ENCODE measurements at regions not wholly inside any gene's neighbourhood (a gene's known extent, or its start where the extent isn't known, plus 50 kb on each side); places are given as distances from the start of the nearest gene placed in this dataset.

DNA sequence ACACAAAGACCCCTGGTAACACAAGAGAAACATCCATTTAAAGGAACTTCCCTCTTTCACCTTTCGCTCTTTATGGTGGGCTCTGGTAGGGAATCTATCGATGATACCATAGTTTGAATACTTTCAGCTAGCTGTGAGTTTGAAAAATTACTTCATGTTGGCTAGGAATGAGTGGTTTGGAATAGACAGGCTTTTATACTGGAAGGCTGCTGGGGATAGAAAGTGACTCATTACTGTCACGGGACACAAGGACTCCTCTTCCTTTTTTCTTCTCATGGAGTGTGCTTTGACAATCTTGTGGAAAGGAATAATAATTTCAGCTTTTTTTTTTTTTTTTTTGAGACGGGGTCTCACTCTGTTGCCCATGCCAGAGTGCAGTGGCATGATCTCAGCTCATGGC, 76.9 kb downstream of the CYB561 start:
- no peak overlapping the region for H2BK12ac ChIP-seq (ENCODE audit: insufficient read length, low read depth, low read length)

More for the DNA sequence above, 76.9 kb downstream of the CYB561 start:
- Histone ChIP-seq H3K4ac (ENCODE audit: low read depth, low read length) (no peak overlapping the region), H4K8ac (replicated peaks; ENCODE audit: insufficient read length, low read depth, low read length) (no peak overlapping the region), H4K5ac (ENCODE audit: insufficient read length, low read depth, low read length) (no peak overlapping the region), H4K91ac (ENCODE audit: insufficient read length, low read depth, low read length) (no peak overlapping the region), H3K23me2 (ENCODE audit: insufficient read length, low read depth, low read length, poor library complexity, severe bottlenecking) (no peaks in the 10 kb centered on the region), H4K20me1 (ENCODE audit: control insufficient read depth, insufficient read depth, insufficient read length) (no peaks in the 10 kb centered on the region), H2AFZ (ENCODE audit: low read length) (no peak overlapping the region), H3K18ac (ENCODE audit: insufficient read length, low read depth, low read length) (no peak overlapping the region), H3K56ac (ENCODE audit: insufficient read length, low read depth, low read length) (no peak overlapping the region), H3K14ac (ENCODE audit: insufficient read depth, low read length) (no peak overlapping the region), H3K79me1 (ENCODE audit: insufficient read depth, low read depth, low read length, poor library complexity, severe bottlenecking) (no peaks in the 10 kb centered on the region), H2BK5ac (ENCODE audit: insufficient read length, low read length) (no peak overlapping the region), H2BK120ac (ENCODE audit: low read depth, low read length, poor library complexity, severe bottlenecking) (no peak overlapping the region), H3K4me2 (ENCODE audit: insufficient read depth, insufficient read length, low read length) (no peak overlapping the region), H3K4me1 (ENCODE audit: insufficient read depth, low read length) (no peaks in the 10 kb centered on the region), H3T11ph (ENCODE audit: low read length) (no peak overlapping the region), H3K9ac (ENCODE audit: extremely low read depth, insufficient read length, low read length) (no peak overlapping the region), H2AK5ac (ENCODE audit: insufficient read length, low read length) (no peak overlapping the region), H3K79me2 (ENCODE audit: insufficient read depth, low read length) (no peaks in the 10 kb centered on the region), H3K9me3 (ENCODE audit: control insufficient read depth, low read depth, low read length) (no peaks in the 10 kb centered on the region), H3K27me3 (ENCODE audit: insufficient read depth, low read length) (no peaks in the 10 kb centered on the region), H2BK20ac (ENCODE audit: low read depth, low read length, poor library complexity, severe bottlenecking) (no peak overlapping the region), H3K27ac (ENCODE audit: insufficient read length, low read depth, low read length) (no peak overlapping the region), H2BK15ac (ENCODE audit: low read depth, low read length) (no peak overlapping the region), H3K23ac (ENCODE audit: insufficient read length, low read depth, low read length) (no peak overlapping the region)
- no CpG with 5 or more reads among the region's 4 CpGs for WGBS (ENCODE audit: extremely low coverage, insufficient read length, low lambda C conversion rate)
- no peaks in the 10 kb centered on the region for H3K9me3 Mint-ChIP-seq
- no peaks in the 10 kb centered on the region for H3K4me1 Mint-ChIP-seq
- DNase-seq: no peak
- no peaks in the 10 kb centered on the region for H3K36me3 Mint-ChIP-seq (ENCODE audit: insufficient read depth in 1 of 3, low read depth in 3 of 3)
- H3K27ac Mint-ChIP-seq: no peak overlapping the region
- H3K4me3 Mint-ChIP-seq: no peak overlapping the region
- no peaks in the 10 kb centered on the region for H3K27me3 Mint-ChIP-seq (ENCODE audit: low read depth)
- TF ChIP-seq, protein P1, sequence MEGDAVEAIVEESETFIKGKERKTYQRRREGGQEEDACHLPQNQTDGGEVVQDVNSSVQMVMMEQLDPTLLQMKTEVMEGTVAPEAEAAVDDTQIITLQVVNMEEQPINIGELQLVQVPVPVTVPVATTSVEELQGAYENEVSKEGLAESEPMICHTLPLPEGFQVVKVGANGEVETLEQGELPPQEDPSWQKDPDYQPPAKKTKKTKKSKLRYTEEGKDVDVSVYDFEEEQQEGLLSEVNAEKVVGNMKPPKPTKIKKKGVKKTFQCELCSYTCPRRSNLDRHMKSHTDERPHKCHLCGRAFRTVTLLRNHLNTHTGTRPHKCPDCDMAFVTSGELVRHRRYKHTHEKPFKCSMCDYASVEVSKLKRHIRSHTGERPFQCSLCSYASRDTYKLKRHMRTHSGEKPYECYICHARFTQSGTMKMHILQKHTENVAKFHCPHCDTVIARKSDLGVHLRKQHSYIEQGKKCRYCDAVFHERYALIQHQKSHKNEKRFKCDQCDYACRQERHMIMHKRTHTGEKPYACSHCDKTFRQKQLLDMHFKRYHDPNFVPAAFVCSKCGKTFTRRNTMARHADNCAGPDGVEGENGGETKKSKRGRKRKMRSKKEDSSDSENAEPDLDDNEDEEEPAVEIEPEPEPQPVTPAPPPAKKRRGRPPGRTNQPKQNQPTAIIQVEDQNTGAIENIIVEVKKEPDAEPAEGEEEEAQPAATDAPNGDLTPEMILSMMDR (conservative IDR thresholded peaks at IDR 0.05): no peak
